ENCODE measurements at regions not wholly inside any gene's neighbourhood (a gene's known extent, or its start where the extent isn't known, plus 50 kb on each side); places are given as distances from the start of the nearest gene placed in this dataset.

DNA sequence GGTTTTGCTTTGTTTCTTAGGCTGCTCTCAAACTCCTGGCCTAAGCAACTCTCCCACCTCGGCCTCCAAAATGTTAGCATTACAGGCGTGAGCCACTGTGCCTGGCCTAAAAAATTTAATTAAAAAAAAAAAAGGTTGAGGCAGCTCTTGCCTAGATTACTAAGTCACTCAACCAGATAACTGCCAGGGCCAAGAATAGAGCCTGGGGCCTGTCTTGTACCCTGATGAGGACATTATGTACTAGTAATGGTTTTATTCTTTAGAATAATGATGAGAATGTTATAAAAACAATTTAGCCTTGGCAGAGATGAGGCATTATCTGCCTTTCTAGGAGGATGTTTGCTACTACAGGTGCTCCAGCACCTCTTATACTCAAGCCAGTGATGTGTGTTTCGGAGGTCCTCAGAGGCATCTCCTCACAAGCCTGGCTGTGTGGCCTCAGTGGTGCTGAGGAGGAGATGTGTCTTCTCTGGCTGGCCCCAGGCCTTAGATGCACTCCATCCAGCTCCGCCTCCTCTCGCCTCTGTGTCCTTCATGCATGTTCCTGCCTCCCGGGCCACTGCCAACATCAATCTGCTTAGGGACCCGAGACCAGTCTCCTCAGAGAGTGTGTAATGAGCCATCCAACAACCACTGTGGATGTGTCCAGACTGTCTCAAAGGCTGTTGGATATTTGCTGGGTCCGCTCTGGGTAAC is 337.7 kb upstream of the GATB start:
- DNase-seq (ENCODE audit: low read depth), result no peak

GRCh38 chr4:152097371-152097770 is 336.6 kb upstream of the GATB start:
- no peak for DNase-seq (ENCODE audit: low read depth)

- peak; percentile 22 for DNase-seq (ENCODE audit: low read depth)
These were observed 334.9 kb upstream of the GATB start for GRCh38 chr4:152095701-152096070.

DNA sequence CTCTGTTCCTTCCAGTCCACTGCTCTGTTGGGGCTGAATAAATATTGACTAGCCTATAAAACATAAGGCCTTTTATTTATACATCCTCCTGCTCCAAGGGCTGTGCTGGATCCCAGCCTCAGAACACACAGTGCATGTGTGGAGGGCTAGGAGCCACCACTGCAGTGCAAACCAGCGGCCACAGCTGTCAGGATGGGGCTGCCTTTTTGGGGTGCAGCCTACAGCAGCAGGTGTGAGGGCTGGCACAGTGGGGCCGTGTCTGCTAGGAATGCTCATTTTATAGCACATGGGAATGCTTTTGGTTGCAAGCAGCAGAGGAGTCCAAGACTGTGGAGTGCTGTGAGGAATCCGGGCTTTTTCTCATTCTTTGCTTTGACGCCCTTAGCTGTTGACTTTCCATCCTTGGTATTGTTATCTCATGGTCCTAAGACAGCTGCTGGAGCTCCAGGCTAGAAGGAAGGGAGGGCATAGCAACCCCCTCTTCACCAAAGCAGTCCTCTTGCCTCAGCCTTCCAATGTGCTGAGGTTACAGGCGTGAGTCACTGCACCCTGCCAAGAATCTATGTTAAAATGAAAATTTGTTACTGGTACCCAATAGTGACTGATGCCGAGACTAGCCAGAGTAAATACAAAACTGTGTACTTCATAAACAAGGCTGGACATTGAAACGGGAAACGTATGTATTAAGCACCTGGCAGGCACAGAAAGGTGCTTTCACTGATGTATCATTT is 334.3 kb upstream of the GATB start:
- peak; percentile 78 for DNase-seq (ENCODE audit: low read depth)

DNA sequence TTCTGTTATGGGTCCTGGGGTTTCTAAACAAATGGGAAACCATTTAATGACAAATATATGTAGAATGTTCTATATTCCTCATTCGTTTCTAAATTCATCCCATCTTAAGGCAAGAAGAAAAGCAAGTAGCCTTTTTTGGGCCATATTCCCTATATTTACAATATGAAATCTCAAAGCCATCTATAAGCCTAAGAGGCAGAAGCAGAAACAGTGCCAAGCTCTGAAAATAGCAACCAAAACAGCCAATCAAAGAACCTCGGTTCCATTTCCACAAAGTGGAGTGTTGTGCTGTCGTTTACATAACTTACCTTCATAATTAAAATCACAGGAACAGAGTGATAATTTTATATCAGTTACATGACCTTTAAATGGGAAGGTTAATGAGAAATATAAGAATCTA is 330.6 kb upstream of the GATB start:
- DNase-seq (ENCODE audit: low read depth), result no peak

DNA sequence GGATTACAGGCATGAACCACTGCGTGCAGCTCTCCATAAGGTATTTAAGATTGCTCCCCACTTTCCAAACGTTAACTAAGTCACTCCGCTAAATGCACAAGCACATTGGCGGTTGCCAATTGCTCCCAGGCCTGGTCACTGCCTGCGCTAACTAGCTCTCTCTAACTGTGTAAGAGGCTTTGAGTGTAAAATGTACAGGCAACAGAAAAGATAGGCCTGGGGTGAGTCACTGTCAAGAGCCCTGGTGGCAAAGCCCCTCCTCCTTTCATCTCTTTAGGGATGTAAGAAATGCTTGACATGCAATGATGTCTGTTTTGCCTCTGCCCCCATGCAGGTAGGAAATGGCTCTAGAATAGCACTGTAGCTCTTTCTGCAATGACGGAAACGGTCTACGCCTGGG is 329.7 kb upstream of the GATB start:
- peak; percentile 77 for DNase-seq (ENCODE audit: low read depth)

DNA sequence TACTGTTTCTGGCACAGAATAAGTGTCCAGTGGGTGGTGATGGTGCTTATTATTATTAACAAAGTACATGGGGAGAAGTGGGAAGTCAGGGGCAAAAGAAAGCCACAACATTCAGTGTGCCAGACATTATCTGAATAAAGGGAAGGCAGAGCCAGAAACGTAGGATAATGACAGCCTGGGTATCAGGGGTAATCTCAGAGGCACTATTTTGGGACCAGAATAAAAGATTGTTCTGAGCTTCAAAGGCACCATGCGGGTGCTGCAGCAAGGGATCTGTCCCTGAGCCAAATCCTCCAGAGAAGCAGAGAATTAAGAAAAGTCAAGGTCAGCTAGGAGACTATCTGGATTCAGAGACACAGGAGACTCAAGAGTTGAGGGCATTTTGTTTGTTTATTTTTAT is 328.8 kb upstream of the GATB start:
- no peak for DNase-seq (ENCODE audit: low read depth)

- DNase-seq (ENCODE audit: low read depth), result no peak
These were observed 326.5 kb upstream of the GATB start for GRCh38 chr4:152087335-152087734.

GRCh38 chr4:152085657-152086056 is 324.9 kb upstream of the GATB start:
- DNase-seq (ENCODE audit: low read depth), result no peak

DNA sequence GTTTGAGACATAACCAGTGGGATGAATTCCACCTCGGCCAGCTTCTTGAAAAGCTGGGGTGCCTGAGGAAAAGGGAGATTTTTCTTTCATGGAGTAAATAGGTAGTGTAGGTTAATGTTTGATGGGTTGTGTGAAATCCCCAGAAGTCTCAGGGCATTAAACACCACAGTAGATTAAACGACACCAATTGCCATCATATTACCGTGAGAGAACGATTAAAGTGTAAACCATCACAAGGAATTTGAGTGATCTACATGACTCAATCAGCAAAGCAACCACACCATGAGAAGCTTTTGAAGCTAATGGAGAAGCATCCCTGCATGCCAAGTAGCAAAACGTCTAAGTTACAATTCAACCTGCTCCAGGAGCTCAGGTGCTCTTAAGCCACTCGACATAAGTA is 322.5 kb upstream of the GATB start:
- DNase-seq (ENCODE audit: low read depth), result no peak

DNA sequence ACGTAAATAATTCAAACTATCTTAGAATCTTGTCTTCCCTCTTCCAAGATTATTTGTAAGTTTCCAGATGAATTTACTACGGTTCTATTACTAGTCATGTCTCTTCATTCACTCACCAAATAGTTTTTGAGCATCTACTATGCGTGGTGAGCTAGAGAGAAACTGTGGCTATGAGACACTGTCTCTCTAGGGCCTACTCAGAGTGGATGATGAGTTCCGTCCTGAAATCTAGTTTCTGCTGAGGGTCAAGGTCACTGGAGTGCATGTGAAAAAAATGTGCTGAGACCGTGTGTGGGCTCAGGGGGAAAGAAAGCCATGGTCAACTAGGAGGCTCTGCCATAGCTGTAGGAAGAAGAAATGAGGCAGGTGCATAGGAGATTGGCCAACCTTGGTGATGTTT is 320.2 kb upstream of the GATB start:
- no peak for DNase-seq (ENCODE audit: low read depth)

DNA sequence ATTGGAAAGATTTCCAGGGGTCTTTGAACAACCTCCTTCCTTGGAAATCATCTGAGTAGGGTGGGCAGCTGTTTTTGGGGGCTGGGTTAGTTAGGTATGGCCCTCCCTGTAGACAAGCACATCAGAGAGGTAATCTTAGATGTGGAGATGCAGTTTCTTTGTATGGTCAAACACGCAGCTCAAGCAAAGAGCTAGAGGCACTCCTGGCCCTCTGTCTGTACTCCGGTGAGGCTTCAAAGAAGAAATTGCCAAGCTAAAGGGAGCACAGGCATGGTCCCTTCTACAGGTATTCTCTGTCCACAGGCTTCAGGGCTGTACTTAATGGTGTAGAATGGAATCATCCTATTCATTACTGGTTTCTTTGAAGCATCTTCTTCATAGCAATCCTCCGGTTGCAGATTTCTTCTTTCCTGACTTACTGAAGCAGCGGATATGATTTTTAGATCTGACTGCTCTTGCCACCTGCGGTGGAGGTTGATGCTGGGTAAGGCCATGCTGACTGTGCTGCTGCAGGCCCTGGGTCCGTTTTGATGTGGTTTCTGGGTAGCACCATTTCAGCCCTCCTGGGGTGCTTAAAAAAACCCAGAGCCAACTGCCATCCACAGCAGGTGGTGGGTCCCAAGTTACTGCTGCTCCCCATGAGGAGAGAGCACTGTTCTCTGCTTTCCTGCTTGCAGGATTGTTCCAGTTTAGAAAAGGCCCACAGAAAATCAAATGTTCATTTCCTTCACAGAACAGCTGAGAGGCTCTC is 318.9 kb upstream of the GATB start:
- no peak for DNase-seq (ENCODE audit: low read depth)

DNA sequence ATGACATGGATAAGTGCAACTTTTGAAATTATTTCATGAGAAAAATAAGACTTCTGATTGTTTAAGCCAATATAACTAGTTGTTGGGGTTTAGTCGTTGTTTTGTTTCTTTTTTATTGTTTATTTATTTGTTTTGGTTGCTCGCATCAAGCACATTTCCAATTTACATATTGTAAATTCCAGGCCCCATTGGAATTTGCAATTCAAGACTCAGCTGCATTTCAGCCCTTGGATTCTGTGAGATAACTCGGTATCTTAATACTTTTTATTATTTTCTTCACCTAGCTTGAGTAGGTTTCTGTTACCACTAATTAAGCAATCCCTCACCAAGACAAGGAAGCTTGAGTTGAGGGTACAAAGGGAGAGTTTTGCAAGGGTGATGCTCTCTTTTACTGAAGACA is 318.3 kb upstream of the GATB start:
- no peak for DNase-seq (ENCODE audit: low read depth)

- DNase-seq (ENCODE audit: low read depth), result no peak
These were observed 316.8 kb upstream of the GATB start for GRCh38 chr4:152077582-152077981.

DNA sequence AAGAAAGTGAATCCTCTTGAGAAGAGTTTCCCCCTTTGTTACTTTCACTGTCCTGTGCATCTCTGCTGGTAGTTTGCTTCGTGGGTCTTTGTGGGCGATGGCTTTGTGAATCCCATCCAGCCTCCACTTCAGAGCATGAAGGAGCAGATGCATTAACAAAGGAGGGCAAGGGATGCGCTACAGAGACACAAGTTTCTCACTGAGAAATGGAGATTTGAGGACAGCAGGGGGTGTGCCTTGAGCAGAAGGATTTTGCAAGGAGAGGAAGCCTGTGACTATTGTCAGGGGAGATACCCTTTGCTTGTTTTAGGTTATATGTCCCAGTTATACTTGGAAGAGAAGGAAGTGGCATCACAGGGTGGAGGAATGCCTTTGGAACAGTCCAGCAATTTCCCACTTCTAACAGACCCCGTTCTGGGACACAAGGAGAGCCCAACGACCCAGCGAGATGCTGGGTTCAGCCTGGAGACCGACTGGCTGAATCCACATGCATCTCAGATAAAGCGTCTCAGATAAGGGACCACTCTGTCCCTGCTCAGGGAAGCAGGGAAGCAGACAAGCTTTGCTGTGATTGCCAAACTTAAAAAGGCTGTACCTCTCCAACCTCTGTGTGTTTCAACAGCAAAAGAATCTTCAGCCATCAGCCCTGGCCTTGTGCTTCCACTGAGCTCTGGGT is 314.6 kb upstream of the GATB start:
- no peak for DNase-seq (ENCODE audit: low read depth)

DNA sequence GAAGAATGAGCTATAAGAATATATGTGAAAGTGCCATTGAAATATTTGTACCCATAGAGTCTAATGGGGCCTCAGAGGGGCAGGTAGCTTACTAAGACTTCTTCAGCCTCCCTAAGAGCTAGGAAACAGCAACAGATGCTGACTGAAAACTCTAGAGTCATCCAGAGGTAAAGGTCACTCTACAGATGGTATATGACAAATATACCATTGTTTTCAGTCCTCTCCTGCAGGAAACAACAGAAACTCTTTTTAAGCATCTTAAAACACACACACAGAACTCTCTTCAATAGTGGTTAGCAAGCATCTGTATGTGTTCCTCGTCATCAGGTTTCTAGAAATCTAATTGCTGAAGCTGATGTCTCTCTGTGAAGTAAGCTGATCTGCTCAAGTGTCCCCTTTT is 313.8 kb upstream of the GATB start:
- DNase-seq (ENCODE audit: low read depth), result no peak

DNA sequence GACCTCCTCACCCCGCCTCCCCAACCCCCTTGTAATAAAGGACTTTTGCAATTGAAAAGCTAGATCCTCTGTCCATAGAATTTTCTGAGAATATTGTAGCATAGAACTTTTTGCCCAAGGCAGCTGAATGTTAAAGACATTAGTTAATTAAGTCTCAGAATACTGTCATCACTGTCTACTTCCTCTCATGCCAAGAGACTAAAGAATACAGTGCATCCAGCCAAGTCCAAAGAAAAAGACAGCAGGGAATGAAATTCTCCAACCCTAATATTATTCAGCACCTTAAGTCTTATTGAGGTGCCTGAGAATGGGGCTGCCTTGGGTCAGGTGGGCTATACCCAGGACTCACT is 313.3 kb upstream of the GATB start:
- no peak for DNase-seq (ENCODE audit: low read depth)

DNA sequence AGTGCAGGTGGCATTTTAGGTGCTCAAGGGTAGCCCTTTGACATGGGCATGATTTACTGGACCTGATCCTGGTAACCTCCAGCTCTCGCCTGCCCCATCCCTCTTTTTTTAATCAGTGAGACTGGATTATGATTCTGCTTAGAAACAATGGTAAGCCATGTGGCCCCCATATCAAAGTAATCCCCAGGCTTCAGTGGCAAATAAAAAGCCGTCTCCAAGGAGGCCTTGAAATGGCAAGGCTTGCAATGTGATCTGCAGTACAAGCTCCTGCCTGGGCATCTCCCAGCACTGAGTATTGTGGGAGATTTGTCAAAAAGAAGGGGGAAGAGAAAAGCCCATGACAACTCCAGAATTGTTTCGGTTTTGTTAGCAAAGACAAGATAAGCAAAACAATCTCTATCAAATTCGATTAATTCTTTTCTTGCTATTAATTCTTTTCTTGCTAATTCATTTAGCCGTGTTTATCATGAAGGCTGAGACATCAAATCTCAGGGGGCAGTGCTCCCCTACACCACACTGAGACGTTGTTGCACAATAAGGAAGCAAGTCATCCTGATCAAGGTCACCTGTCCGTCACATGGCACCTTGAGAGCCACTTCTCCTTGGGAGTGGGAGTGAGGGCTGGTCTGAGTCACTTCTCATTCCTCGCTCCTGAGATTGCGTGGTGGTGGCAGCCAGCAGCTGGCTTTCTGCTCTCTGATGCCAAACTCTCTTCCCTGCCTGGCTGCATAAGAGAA is 312.7 kb upstream of the GATB start:
- peak; percentile 33 for DNase-seq (ENCODE audit: low read depth)

DNA sequence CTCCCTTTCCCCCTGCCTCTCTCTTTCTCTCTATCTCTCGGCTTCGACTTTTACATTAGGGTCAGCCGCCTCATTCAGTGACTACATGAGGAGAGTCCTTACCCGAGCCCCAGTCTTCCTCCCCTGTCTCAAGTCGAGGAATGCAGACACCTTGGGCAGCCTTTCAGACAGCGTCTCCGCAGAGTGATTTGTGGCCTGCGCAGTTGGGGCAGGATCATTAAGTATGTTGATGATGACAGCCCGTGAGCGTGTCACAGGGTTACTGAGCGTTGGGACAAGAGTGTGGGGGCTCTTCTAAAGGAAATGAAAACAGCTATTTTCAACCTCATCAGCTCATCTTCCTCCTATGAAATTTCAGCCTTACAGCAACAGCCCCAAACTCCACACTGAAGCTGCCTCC is 312.1 kb upstream of the GATB start:
- no peak for DNase-seq (ENCODE audit: low read depth)

DNA sequence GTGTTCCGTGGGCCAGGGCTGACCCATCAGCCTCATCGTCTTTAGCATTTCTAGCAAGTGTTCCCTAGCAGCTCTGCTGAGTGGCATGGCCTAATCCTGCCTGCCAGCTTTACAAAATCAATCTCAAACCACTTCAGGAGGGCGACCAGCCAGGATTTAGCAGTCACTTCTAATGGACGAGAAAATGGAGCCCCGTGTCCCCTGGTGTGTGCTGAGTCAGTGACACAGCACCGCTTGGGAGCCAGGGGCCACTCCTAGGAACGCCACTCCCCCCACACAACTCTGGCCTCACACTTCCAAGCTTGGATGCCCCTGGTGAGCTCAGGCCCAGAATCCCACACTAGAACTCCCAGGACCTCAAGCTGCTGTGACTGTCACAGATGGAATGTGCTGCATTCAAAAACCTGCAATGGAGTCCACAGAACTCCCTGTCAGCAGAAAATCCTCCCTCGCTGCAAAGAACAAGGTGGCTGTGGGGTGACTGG is 311.2 kb upstream of the GATB start:
- DNase-seq (ENCODE audit: low read depth), result no peak

GRCh38 chr4:152070854-152071253 is 310.0 kb upstream of the GATB start:
- no peak for DNase-seq (ENCODE audit: low read depth)

DNA sequence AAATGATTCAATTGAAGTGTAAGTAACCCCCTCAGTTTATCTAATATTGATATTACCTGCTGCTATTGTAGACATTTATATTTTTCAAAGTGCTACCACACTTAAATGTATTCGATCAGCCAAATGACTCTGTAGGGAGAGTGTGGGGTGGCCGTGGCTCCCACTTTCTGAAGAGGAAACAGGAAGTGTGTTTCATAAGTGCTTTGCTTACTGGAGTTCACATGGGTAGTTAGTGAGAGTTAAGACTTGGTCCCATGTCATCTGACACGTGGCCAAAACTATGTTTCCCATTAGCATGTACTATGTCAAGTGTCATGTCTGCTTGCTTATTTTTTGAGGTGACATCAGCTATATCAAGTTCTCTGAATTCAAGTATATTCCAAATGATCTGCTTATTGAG is 308.1 kb upstream of the GATB start:
- no peak for DNase-seq (ENCODE audit: low read depth)

Data from RPMI7951 (cell line).